Breast epithelium (tissue), 3 donors: ENCODE measurements at regions not wholly inside any gene's neighbourhood (a gene's known extent, or its start where the extent isn't known, plus 50 kb on each side); places are given as distances from the start of the nearest gene placed in this dataset.
"Not testable (repeated sequence)": the region's sequence is repeated elsewhere in the genome, so short reads cannot be mapped to it uniquely, and the experiment has no call there.

Experiments
- CTCF ChIP-seq, 3 donors: fragments of 450-650 bp; IDR thresholded peaks; one replicate each; pipeline ENCODE4 v1.5.1; 2016 to 2017; ENCODE audit warnings: antibody characterized with exemption in 3 of 3, mild to moderate bottlenecking in 3 of 3, moderate library complexity in 3 of 3
- POLR2A ChIP-seq: fragments of 450-650 bp; IDR thresholded peaks from one replicate; pipeline ENCODE4 v1.6.1; 2016; ENCODE audit warnings: antibody characterized with exemption, mild to moderate bottlenecking, moderate library complexity
- POLR2AphosphoS5 ChIP-seq, 3 donors: sonication (generic); formaldehyde crosslinking; IDR thresholded peaks; one replicate each; pipeline ENCODE4 v1.6.1; 2017; ENCODE audit warnings: antibody characterized with exemption in 3 of 3

GRCh38 chr2:111429353-111429752, 308.6 kb downstream of the BCL2L11 start:
- not testable (repeated sequence) for TF ChIP-seq CTCF (IDR thresholded peaks at IDR 0.05); POLR2A; POLR2AphosphoS5 (IDR thresholded peaks at IDR 0.05)
